MCF 10A (cell line): ENCODE measurements at regions not wholly inside any gene's neighbourhood (a gene's known extent, or its start where the extent isn't known, plus 50 kb on each side); places are given as distances from the start of the nearest gene placed in this dataset.
"Not testable (repeated sequence)": the region's sequence is repeated elsewhere in the genome, so short reads cannot be mapped to it uniquely, and the experiment has no call there.

Source experiments
- BruUV-seq: library from RNA; stranded (reverse); fragments of 400-500 nt; replicated peaks from 2 replicates; lab custom pipeline; 2021; lab: Mats Ljungman, UMichigan
- CTCF ChIA-PET: fragments of 300-600 bp; sonication (Branson Sonifier 250); formaldehyde crosslinking; extraction: SDS; loops from one replicate; lab custom pipeline; 2021; ENCODE audit warnings: antibody characterized with exemption, inconsistent platforms; lab: Yijun Ruan, JAX
- POLR2A ChIA-PET: fragments of 300-600, 350-650 bp; sonication (Branson Sonifier 250); formaldehyde crosslinking; extraction: SDS; loops from one replicate; lab custom pipeline; 2020; ENCODE audit warnings: antibody characterized with exemption, inconsistent platforms; lab: Yijun Ruan, JAX
- DNase-seq: peaks from one replicate; pipeline ENCODE4 v3.0.0-alpha.2; 2018; ENCODE audit not compliant: unreplicated experiment
- H3K27ac Mint-ChIP-seq: one replicate; pipeline ENCODE4 v1.8.0; 2022; ENCODE audit warnings: mild to moderate bottlenecking, low read depth, mixed read lengths; ENCODE audit not compliant: unreplicated experiment
- H3K27me3 Mint-ChIP-seq: one replicate; pipeline ENCODE4 v1.8.0; 2022; ENCODE audit warnings: mixed read lengths; ENCODE audit not compliant: insufficient read depth, unreplicated experiment
- H3K36me3 Mint-ChIP-seq: one replicate; pipeline ENCODE4 v1.8.0; 2022; ENCODE audit warnings: mild to moderate bottlenecking, moderate library complexity, mixed read lengths; ENCODE audit not compliant: insufficient read depth, unreplicated experiment
- H3K4me1 Mint-ChIP-seq: one replicate; pipeline ENCODE4 v1.8.0; 2022; ENCODE audit warnings: mixed read lengths; ENCODE audit not compliant: insufficient read depth, unreplicated experiment
- H3K4me3 Mint-ChIP-seq: one replicate; pipeline ENCODE4 v1.8.0; 2022; ENCODE audit warnings: mild to moderate bottlenecking, moderate library complexity, mixed read lengths; ENCODE audit not compliant: unreplicated experiment
- H3K9me3 Mint-ChIP-seq: one replicate; pipeline ENCODE4 v1.8.0; 2022; ENCODE audit warnings: mixed read lengths; ENCODE audit not compliant: unreplicated experiment
- intact Hi-C: fragments of 100-400 bp; cut with micrococcal nuclease; formaldehyde crosslinking; loops from 2 replicates; pipeline ENCODE4 v1.14.1; 2022
- TF ChIP-seq, protein P1 (sequence below): fragments of 200-600 bp; IDR thresholded peaks from one replicate; pipeline ENCODE4 v1.8.0; 2022; ENCODE audit warnings: antibody characterized with exemption, mild to moderate bottlenecking; ENCODE audit not compliant: unreplicated experiment

DNA sequence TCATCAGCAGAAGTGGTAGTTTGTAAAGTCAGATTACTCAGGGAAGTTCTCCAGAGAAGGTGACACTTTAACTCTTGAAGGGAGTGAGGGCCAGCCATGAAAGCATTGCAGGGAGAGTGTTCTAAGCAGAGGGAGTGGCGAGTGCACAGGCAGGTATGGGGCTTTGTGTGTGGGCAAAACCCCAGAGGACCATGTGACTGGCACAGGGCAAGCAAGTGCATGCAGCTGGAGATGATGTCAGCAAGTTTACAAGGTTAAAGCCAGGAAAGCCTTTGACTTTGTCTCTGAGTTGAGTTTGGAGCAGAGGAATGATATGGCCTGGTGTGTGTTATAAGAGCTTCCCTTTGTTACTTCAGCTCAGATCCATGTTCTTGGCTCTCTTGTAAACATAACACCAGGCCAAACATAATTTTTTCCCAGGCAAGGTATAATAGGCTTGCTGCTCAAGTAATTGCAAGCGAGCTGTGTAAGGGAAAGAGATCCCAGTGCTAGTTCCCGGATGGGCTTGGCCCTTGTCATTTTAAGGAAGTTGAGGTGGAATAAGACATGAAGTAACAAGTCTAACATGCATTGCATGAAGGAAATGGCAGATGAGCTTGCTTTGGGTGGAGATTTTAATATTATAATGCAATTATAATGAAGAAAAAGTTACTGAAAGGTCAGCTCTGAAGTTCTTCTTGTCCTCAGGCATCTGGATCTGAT lies 341.1 kb upstream of the LRRC3B start:
- CTCF ChIA-PET, result interaction anchor here (0.5 to 1.5 kb wide), 3 partner anchors 11 to 480 kb away, joined by 3 to 5 read pairs (median 3); no protein-coding TSS in a partner anchor
- POLR2A ChIA-PET, result no interaction called here
- peaks cover 20% of the 10 kb centered on the region for H3K4me1 Mint-ChIP-seq
- TF ChIP-seq, protein P1, sequence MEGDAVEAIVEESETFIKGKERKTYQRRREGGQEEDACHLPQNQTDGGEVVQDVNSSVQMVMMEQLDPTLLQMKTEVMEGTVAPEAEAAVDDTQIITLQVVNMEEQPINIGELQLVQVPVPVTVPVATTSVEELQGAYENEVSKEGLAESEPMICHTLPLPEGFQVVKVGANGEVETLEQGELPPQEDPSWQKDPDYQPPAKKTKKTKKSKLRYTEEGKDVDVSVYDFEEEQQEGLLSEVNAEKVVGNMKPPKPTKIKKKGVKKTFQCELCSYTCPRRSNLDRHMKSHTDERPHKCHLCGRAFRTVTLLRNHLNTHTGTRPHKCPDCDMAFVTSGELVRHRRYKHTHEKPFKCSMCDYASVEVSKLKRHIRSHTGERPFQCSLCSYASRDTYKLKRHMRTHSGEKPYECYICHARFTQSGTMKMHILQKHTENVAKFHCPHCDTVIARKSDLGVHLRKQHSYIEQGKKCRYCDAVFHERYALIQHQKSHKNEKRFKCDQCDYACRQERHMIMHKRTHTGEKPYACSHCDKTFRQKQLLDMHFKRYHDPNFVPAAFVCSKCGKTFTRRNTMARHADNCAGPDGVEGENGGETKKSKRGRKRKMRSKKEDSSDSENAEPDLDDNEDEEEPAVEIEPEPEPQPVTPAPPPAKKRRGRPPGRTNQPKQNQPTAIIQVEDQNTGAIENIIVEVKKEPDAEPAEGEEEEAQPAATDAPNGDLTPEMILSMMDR, result no peak
- intact Hi-C loops, result no loop called here
- peaks cover 13% of the 10 kb centered on the region for H3K9me3 Mint-ChIP-seq
- BruUV-seq, result no TSS peak
- peak overlapping the region; percentile 28 for H3K27ac Mint-ChIP-seq
- DNase-seq, result peak; percentile 21
- no peaks in the 10 kb centered on the region for H3K27me3 Mint-ChIP-seq
- no peak overlapping the region for H3K4me3 Mint-ChIP-seq
- H3K36me3 Mint-ChIP-seq, result peaks cover 12% of the 10 kb centered on the region

GRCh38 chr3:26284503-26284902 lies 338.1 kb upstream of the LRRC3B start:
- intact Hi-C loops, H3K27ac Mint-ChIP-seq, POLR2A ChIA-PET, DNase-seq, BruUV-seq, H3K4me3 Mint-ChIP-seq, H3K27me3 Mint-ChIP-seq: not testable (repeated sequence)
- Mint-ChIP-seq H3K36me3 (peaks cover 12% of the 10 kb centered on the region), H3K4me1 (peaks cover 15% of the 10 kb centered on the region), H3K9me3 (peaks cover 13% of the 10 kb centered on the region)
- CTCF ChIA-PET, result interaction anchor here (0.6 kb wide), 1 partner anchor 809 kb away, joined by 3 read pairs; no protein-coding TSS in a partner anchor

GRCh38 chr3:26291840-26292239 lies 330.7 kb upstream of the LRRC3B start:
- no peak for DNase-seq
- ChIA-PET POLR2A (no interaction called here), CTCF (no interaction called here)
- no peaks in the 10 kb centered on the region for H3K36me3 Mint-ChIP-seq
- H3K9me3 Mint-ChIP-seq, result peaks cover under 1% of the 10 kb centered on the region
- intact Hi-C loops, result no loop called here
- H3K27me3 Mint-ChIP-seq, result no peaks in the 10 kb centered on the region
- TF ChIP-seq, protein P1, result no peak
- H3K4me3 Mint-ChIP-seq, result no peak overlapping the region
- no peaks in the 10 kb centered on the region for H3K4me1 Mint-ChIP-seq
- H3K27ac Mint-ChIP-seq, result no peak overlapping the region
- BruUV-seq, result no TSS peak

DNA sequence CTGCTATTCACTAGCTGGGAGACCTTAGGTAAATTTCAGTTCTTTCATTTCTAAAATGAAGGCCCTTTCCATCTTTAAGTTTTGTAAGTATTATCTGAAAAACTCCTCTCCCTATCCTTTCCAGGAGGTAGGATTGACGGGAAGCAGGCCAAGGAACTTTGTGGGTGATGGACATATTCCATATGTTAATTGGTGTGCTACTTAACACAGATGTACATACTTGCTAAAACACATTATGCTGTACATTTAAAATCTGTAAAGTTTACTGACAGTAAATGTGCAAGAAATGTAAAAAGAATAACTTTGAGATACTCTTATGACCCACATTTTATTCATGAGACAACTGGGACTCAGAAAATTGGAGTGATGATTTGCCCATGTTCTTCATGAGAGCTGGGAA lies 329.8 kb upstream of the LRRC3B start:
- Mint-ChIP-seq H3K9me3 (peaks cover 7% of the 10 kb centered on the region), H3K36me3 (no peaks in the 10 kb centered on the region), H3K27ac (no peak overlapping the region), H3K4me1 (no peaks in the 10 kb centered on the region), H3K4me3 (no peak overlapping the region), H3K27me3 (no peaks in the 10 kb centered on the region)
- TF ChIP-seq, protein P1, result no peak
- ChIA-PET POLR2A (no interaction called here), CTCF (interaction anchor here (0.7 kb wide), 2 partner anchors 261 to 1634 kb away, joined by 3 to 4 read pairs; no protein-coding TSS in a partner anchor)
- intact Hi-C loops, result no loop called here
- no peak for DNase-seq
- no TSS peak for BruUV-seq
